GM18907 (cell line): ENCODE measurements at regions not wholly inside any gene's neighbourhood (a gene's known extent, or its start where the extent isn't known, plus 50 kb on each side); places are given as distances from the start of the nearest gene placed in this dataset.

Experiments used
- ATAC-seq: cut with Tn5 transposase; IDR thresholded peaks from one replicate; pipeline ENCODE4 v1.9.1; 2021; ENCODE audit warnings: mild to moderate bottlenecking, moderate library complexity; ENCODE audit not compliant: unreplicated experiment

- no peak for ATAC-seq
Observed at GRCh38 chr5:158174026-158174425, 315.1 kb upstream of the CLINT1 start.

- no peak for ATAC-seq
Observed at GRCh38 chr5:158172005-158172404, 313.1 kb upstream of the CLINT1 start.

GRCh38 chr5:158170534-158170933, 311.6 kb upstream of the CLINT1 start:
- ATAC-seq = no peak

GRCh38 chr5:158170060-158170459, 311.1 kb upstream of the CLINT1 start:
- ATAC-seq = no peak

GRCh38 chr5:158166424-158166823, 307.5 kb upstream of the CLINT1 start:
- no peak for ATAC-seq

GRCh38 chr5:158165647-158166046, 306.7 kb upstream of the CLINT1 start:
- no peak for ATAC-seq

GRCh38 chr5:158164296-158165047, 305.5 kb upstream of the CLINT1 start:
- no peak for ATAC-seq

GRCh38 chr5:158163451-158164295, 304.7 kb upstream of the CLINT1 start:
- no peak for ATAC-seq

GRCh38 chr5:158162479-158163034, 303.6 kb upstream of the CLINT1 start:
- no peak for ATAC-seq

- ATAC-seq = no peak
Observed at GRCh38 chr5:158162026-158162425, 303.1 kb upstream of the CLINT1 start.

GRCh38 chr5:158159621-158160020, 300.7 kb upstream of the CLINT1 start:
- no peak for ATAC-seq

- ATAC-seq = no peak
Observed at GRCh38 chr5:158155811-158156505, 297.0 kb upstream of the CLINT1 start.

GRCh38 chr5:158155067-158155466, 296.1 kb upstream of the CLINT1 start:
- ATAC-seq = no peak

- ATAC-seq = no peak
Observed at GRCh38 chr5:158154226-158155005, 295.5 kb upstream of the CLINT1 start.

- no peak for ATAC-seq
Observed at GRCh38 chr5:158153508-158153907, 294.6 kb upstream of the CLINT1 start.

- no peak for ATAC-seq
Observed at GRCh38 chr5:158152136-158152535, 293.2 kb upstream of the CLINT1 start.

- no peak for ATAC-seq
Observed at GRCh38 chr5:158147227-158147626, 288.3 kb upstream of the CLINT1 start.

GRCh38 chr5:158145827-158146226, 286.9 kb upstream of the CLINT1 start:
- ATAC-seq = no peak

- no peak for ATAC-seq
Observed at GRCh38 chr5:158143081-158143480, 284.1 kb upstream of the CLINT1 start.

GRCh38 chr5:158142156-158142555, 283.2 kb upstream of the CLINT1 start:
- no peak for ATAC-seq
